HG03045 (cell line): ENCODE measurements at regions not wholly inside any gene's neighbourhood (a gene's known extent, or its start where the extent isn't known, plus 50 kb on each side); places are given as distances from the start of the nearest gene placed in this dataset.

ENCODE experiments used
- ATAC-seq: cut with Tn5 transposase; IDR thresholded peaks from one replicate; pipeline ENCODE4 v1.9.1; 2021; ENCODE audit warnings: mild to moderate bottlenecking, moderate library complexity; ENCODE audit not compliant: unreplicated experiment

DNA sequence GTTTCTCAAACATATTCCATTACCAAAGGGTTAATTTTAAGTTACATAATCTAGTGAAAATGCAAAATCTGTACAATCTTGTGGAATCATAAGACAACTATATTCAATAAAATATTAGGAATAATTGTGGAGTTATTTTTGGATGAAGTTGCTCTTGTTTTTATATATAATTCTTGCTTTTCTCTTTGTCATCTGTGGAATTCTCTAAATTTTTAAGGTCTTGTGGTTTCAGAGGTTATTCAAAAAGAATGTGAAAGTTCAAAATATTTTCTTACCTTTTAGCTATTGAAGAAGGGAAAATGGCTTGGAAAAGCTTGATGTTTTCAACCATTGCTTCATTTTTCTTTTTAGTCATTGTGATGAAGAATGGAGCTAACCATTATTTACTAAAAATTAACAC is 552.1 kb downstream of the TFEC start:
- ATAC-seq: no peak

DNA sequence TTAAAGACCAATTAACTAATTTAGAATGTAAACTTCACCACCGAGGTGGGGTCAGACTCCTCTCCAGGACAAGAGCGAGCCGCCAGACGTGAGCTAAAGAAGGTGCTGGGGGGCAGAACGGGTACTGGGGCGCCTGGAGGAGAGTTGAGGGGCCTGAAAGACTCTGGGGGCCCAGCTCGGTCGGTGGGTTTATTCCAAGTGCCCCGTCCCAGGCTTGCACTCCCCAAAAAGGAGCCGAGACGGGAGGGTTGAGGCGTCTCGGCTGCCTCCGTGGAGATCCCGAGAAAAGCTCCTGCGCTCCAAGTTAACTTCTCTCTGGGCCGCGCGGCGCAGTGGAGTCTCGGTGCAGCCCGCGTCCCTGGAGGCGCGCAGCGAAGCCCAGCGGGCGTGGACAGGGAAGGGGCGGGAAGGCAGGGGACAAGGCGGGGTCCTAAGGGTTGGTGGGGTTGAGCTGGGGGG is 553.3 kb downstream of the TFEC start:
- no peak for ATAC-seq

DNA sequence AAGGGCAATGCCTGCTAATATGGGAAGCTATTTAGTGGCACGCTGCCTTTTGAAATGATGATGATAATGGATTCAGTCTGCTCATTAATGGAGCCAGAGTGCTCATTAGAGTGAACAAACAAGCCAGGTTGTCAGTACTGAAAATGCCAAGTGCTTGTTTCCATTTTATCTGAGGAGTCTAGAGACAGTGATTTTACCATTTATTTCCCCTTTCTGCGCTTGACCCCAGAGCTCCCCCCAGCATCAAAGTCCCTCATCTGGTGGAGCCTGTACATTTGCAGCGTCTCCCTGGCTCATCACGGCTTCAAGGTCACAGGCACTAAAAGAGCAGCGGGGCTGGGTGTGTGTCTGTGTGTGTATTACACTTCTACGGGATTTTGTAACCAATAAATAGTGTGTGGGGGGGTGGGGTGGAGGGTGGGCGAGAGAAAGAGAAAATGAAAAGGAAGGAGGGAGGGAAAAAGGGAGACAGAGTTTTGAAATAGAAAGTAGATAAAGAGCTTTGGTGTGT is 553.8 kb downstream of the TFEC start:
- ATAC-seq: no peak

DNA sequence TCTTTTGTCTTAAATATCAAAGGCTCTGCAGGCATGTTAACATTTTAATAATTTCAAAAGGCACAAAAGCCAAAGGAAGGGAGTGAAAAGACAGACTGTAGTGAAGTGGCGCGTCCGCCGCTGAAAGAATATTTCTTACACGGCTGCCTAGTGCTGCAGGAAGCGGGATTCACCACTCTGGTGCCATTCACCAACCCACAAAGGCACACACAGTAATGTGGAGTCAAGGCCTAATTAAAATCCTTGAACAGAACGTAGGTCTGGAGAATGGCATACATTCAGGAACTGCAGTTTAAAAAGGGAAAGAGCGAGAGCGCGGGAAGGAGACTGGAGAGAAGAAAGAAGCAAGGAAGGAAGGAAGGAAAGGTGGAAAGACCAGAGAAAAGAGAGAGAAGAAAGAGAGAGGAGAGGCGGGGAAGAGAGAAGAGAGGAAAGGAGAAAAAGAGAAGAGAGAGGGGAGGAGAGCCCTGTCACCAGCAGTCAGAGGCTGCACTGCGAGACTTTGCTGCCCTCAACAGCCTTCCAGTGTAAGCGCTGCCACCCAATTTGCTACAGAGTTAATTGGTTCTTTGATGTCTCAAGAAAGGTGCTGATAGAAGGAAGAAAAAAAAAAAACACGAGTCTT is 554.0 kb downstream of the MDFIC start:
- no peak for ATAC-seq

DNA sequence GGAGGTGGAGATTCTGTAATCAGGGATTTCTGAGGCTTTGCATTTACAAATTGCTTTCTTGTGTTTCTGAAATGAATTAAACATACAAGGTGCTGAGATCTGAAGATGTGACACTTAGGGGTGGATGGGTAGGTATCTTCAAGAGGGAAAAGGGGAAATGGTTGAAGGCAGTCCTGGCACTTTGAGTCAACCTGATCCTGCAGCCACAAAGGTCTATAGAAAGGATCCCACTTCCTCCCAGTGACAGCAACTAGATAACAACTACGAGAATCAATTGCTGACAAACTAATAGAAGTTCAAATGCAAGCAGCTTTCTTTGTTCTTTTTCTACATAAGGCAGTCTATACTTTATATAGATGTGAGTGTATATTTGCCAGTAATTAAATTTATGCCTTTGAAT is 553.3 kb downstream of the MDFIC start:
- ATAC-seq: no peak

GRCh38 chr7:115474137-115474536 is 552.2 kb downstream of the MDFIC start:
- no peak for ATAC-seq

GRCh38 chr7:115471891-115472290 is 550.0 kb downstream of the MDFIC start:
- ATAC-seq: no peak

DNA sequence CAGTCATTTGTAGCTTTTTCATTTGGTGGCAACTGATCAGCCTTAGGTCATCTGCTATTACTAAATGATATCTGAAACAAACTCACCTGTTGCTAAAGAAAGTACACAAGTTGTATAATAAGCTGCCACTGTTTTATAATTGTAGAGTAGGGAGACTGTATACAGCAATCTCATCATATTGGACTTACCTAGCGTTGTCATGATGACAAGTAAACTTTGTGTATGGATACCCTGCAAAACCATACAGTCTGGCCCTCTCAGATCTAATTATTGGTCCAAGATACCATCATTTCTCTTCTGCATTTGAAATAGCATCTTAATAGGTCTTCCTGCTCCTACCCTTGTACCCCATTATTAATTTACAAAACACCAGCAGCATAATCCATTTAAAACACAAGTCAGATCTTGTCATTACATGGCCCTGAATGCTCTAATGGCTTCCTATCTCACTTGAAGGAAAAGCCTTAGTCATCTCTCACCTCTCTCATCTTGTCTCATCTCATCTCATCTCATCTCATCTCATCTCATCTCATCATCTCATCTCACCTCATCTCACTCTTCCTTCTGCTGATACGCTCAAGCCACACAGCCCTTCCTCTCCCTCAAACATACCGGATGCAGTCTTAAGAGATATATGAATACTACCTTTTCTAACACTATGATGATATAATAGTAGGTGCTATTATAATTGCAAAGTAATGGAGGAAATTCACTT is 540.6 kb downstream of the MDFIC start:
- ATAC-seq: no peak

GRCh38 chr7:115449689-115450088 is 527.8 kb downstream of the MDFIC start:
- no peak for ATAC-seq

DNA sequence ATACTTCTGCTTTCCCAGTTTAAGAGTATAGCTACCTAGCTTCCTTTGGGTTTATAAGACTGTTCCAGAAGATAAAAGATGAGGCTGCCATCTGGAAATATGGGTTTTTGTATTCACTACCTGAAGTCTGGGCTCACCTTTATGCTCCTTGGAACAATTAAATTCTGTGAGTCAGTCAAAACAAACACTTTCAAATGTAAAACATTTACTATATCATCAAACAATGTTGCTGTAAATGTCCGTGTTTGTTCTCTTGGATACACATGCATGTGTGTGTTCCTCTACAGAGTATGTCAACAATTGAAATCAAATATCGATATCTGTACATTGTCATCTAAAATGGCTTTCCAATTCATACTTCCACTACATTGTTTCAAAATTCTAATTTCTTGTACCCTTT is 525.6 kb downstream of the MDFIC start:
- ATAC-seq: no peak

DNA sequence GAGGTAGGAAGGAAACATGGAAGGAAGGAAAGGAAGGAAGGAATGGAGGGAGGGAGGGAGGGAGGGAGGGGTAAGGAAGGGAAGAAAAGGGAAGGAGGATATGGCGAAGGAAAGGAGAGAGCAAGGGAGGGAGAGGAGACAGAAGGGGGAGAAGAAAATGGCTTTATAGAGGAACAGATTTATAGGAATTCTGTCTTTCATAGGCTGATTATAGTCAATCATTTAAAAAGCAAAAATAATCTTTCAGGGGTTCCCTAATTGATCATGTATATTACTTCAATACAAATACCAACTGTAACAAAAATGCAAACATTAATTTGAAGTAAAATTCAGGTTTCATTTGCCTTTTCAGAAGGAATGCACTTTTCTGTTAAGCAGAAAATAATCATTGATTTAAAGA is 519.1 kb downstream of the MDFIC start:
- no peak for ATAC-seq

DNA sequence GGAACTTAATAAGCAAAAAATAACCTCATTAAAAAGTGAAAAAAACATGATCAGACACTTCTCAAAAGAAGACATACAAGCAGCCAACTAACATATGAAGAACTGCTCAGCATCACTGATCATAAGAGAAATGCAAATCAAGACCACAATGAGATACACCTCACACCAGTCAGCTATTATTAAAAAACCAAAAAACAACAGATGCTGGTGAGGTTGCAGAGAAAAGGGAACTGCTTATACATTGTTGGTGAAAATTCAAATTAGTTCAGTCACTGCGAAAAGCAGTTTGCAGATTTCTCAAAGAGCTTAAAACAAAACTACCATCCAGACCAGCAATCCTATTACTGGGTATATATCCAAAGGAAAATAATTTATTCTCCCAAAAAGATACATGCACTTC is 513.3 kb downstream of the MDFIC start:
- peak; percentile 85 for ATAC-seq

- no peak for ATAC-seq
Measured at GRCh38 chr7:115429918-115430317, 508.0 kb downstream of the MDFIC start.

GRCh38 chr7:115417662-115418061 is 495.8 kb downstream of the MDFIC start:
- ATAC-seq: no peak

- peak; percentile 83 for ATAC-seq
Measured at GRCh38 chr7:115410972-115411686, 489.2 kb downstream of the MDFIC start.

DNA sequence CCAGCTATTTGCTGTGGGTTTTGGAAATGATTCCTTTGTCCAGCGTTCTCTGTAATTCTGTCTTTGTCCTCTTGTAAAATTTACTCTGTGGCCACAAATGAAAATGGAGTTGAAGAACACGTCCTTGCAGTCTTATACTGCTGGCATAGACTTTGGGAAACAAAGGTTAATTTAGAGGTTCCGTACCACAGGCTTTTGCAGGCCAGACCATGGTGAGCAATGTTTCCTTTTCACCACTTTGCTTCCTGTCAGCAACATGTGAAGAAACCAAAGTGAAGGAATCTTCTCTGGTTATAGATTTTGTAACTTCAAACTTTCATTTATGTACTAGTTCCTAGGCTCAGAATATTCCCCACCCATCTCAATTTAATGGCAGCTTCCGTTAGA is 488.5 kb downstream of the MDFIC start:
- ATAC-seq: no peak

- ATAC-seq: no peak
Measured at GRCh38 chr7:115409682-115410433, 488.0 kb downstream of the MDFIC start.

GRCh38 chr7:115406219-115406618 is 484.3 kb downstream of the MDFIC start:
- ATAC-seq: no peak

- no peak for ATAC-seq
Measured at GRCh38 chr7:115387137-115387536, 465.2 kb downstream of the MDFIC start.

- no peak for ATAC-seq
Measured at GRCh38 chr7:115379321-115379720, 457.4 kb downstream of the MDFIC start.

- no peak for ATAC-seq
Measured at GRCh38 chr7:115368998-115369397, 447.1 kb downstream of the MDFIC start.
